Thyroid gland (tissue), 4 donors: ENCODE measurements at regions not wholly inside any gene's neighbourhood (a gene's known extent, or its start where the extent isn't known, plus 50 kb on each side); places are given as distances from the start of the nearest gene placed in this dataset.

Experiments
- CTCF ChIP-seq, 6 experiments: fragments of 200-600 bp in 3 of 6; fragments of 450-650 bp in 3 of 6; sonication (generic) in 3 of 6; IDR thresholded peaks; one replicate each; pipeline ENCODE4 v1.5.1; 2016 to 2019; ENCODE audit warnings: antibody characterized with exemption in 6 of 6, mild to moderate bottlenecking in 2 of 6, inconsistent platforms in 1 of 6, moderate library complexity in 1 of 6
- POLR2A ChIP-seq, 2 donors: fragments of 450-650 bp; IDR thresholded peaks; one replicate each; pipeline ENCODE4 v1.6.1; 2017; ENCODE audit warnings: antibody characterized with exemption in 2 of 2, mild to moderate bottlenecking in 2 of 2, moderate library complexity in 1 of 2

- no peak for TF ChIP-seq CTCF (IDR thresholded peaks at IDR 0.05)
- TF ChIP-seq POLR2A (IDR thresholded peaks at IDR 0.05), result no peak
Measured at GRCh38 chr2:235216901-235217300, 265.1 kb downstream of the SH3BP4 start.
